ENCODE measurements at regions not wholly inside any gene's neighbourhood (a gene's known extent, or its start where the extent isn't known, plus 50 kb on each side); places are given as distances from the start of the nearest gene placed in this dataset.
A peak's percentile ranks its signal among the peaks of the same experiment; 100 is the strongest.

GRCh38 chr3:132210476-132211346 lies 106.5 kb upstream of the ACP3 start:
- Histone ChIP-seq H3K79me2 (ENCODE audit: insufficient read depth, low read length) (no peaks in the 10 kb centered on the region), H3K36me3 (ENCODE audit: control insufficient read depth in 1 of 2, insufficient read depth in 2 of 2, low read length in 2 of 2) (no peaks in the 10 kb centered on the region), H3K9me3 (ENCODE audit: control insufficient read depth in 1 of 2, insufficient read depth in 1 of 2, low read depth in 1 of 2, low read length in 2 of 2) (no peaks in the 10 kb centered on the region), H3K4me3 (replicated peaks in 1 of 2; ENCODE audit: low read depth in 1 of 2, low read length in 2 of 2) (no peak overlapping the region), H3K9ac (ENCODE audit: low read length) (no peak overlapping the region), H3K27me3 (ENCODE audit: insufficient read depth, low read length) (peaks cover 11% of the 10 kb centered on the region; the same call in 1 of the 2 replicates), H3K9me2 (ENCODE audit: insufficient read depth) (no peaks in the 10 kb centered on the region), H3K4me2 (ENCODE audit: low read length) (no peak overlapping the region), H3K4me1 (ENCODE audit: control insufficient read depth in 1 of 2, insufficient read depth in 2 of 2, low read length in 2 of 2) (no peaks in the 10 kb centered on the region), H2AFZ (ENCODE audit: low read depth, low read length, poor library complexity, severe bottlenecking) (no peak overlapping the region), H3K27ac (ENCODE audit: low read depth, low read length) (no peak overlapping the region), H4K20me1 (ENCODE audit: insufficient read depth) (no peaks in the 10 kb centered on the region)
- BruUV-seq (replicated peaks), result no TSS peak
- RAD21 ChIA-PET (ENCODE audit: low non-redundant PET in 1 of 2, low total read pairs in 2 of 2, uncharacterized antibody in 2 of 2, unreplicated experiment in 2 of 2), result interaction anchor here in 1 of 2 experiments (0.6 kb wide), 1 partner anchor 663 kb away, joined by 6 read pairs; no protein-coding TSS in a partner anchor
- TF ChIP-seq, protein P1, sequence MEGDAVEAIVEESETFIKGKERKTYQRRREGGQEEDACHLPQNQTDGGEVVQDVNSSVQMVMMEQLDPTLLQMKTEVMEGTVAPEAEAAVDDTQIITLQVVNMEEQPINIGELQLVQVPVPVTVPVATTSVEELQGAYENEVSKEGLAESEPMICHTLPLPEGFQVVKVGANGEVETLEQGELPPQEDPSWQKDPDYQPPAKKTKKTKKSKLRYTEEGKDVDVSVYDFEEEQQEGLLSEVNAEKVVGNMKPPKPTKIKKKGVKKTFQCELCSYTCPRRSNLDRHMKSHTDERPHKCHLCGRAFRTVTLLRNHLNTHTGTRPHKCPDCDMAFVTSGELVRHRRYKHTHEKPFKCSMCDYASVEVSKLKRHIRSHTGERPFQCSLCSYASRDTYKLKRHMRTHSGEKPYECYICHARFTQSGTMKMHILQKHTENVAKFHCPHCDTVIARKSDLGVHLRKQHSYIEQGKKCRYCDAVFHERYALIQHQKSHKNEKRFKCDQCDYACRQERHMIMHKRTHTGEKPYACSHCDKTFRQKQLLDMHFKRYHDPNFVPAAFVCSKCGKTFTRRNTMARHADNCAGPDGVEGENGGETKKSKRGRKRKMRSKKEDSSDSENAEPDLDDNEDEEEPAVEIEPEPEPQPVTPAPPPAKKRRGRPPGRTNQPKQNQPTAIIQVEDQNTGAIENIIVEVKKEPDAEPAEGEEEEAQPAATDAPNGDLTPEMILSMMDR (IDR thresholded peaks at IDR 0.05 in 2 of 3, conservative IDR thresholded peaks at IDR 0.05 in 1 of 3; ENCODE audit: borderline replicate concordance in 1 of 3, insufficient read depth in 1 of 3, low read depth in 2 of 3, low read length in 2 of 3), result peak; percentile 60 to 85 (median 85); a peak in 5 of 6 replicates
- peak; percentile 75 for TF ChIP-seq RAD21 (IDR thresholded peaks at IDR 0.05; ENCODE audit: low read depth)
- TF ChIP-seq ZNF274 (IDR thresholded peaks at IDR 0.05; ENCODE audit: low read depth, low read length), result no peak
- CTCF ChIA-PET, result interaction anchor here (0.9 to 2.4 kb wide), 11 partner anchors 10 to 196 kb away, joined by 3 to 19 read pairs (median 5); partner anchors contain the start of gene CPNE4
- intact Hi-C loops (cut with micrococcal nuclease), result loop anchor here (2.0 kb wide), 1 partner anchor 182 kb away; no protein-coding TSS in a partner anchor
- DNase-seq (ENCODE audit: low read depth, low spot score), result peak; percentile 39
- peak; percentile 97 for ATAC-seq
- POLR2A ChIA-PET, result no interaction called here

- H3K36me3 ChIP-seq (ENCODE audit: control insufficient read depth in 1 of 2, insufficient read depth in 2 of 2, low read length in 2 of 2), result no peaks in the 10 kb centered on the region
- H3K79me2 ChIP-seq (ENCODE audit: insufficient read depth, low read length), result no peaks in the 10 kb centered on the region
- RAD21 ChIA-PET (ENCODE audit: low non-redundant PET in 1 of 2, low total read pairs in 2 of 2, uncharacterized antibody in 2 of 2, unreplicated experiment in 2 of 2), result no interaction called here
- H2AFZ ChIP-seq (ENCODE audit: low read depth, low read length, poor library complexity, severe bottlenecking), result no peak overlapping the region
- no peaks in the 10 kb centered on the region for H3K9me3 ChIP-seq (ENCODE audit: control insufficient read depth in 1 of 2, insufficient read depth in 1 of 2, low read depth in 1 of 2, low read length in 2 of 2)
- no peak overlapping the region for H3K27ac ChIP-seq (ENCODE audit: low read depth, low read length)
- H3K9ac ChIP-seq (ENCODE audit: low read length), result no peak overlapping the region
- intact Hi-C loops (cut with micrococcal nuclease), result loop anchor here (2.0 kb wide), 1 partner anchor 183 kb away; no protein-coding TSS in a partner anchor
- no peak overlapping the region for H3K4me2 ChIP-seq (ENCODE audit: low read length)
- no peak overlapping the region for H3K4me3 ChIP-seq (replicated peaks in 1 of 2; ENCODE audit: low read depth in 1 of 2, low read length in 2 of 2)
- POLR2A ChIA-PET, result no interaction called here
- no peaks in the 10 kb centered on the region for H3K4me1 ChIP-seq (ENCODE audit: control insufficient read depth in 1 of 2, insufficient read depth in 2 of 2, low read length in 2 of 2)
- H3K9me2 ChIP-seq (ENCODE audit: insufficient read depth), result no peaks in the 10 kb centered on the region
- no peak for ATAC-seq
- DNase-seq (ENCODE audit: low read depth, low spot score), result no peak
- H4K20me1 ChIP-seq (ENCODE audit: insufficient read depth), result no peaks in the 10 kb centered on the region
- peaks cover 11% of the 10 kb centered on the region; the same call in 1 of the 2 replicates for H3K27me3 ChIP-seq (ENCODE audit: insufficient read depth, low read length)
- no TSS peak for BruUV-seq (replicated peaks)
- no peak for TF ChIP-seq ELF1 (IDR thresholded peaks at IDR 0.05; ENCODE audit: borderline replicate concordance, low read depth)
- TF ChIP-seq POLR2A (IDR thresholded peaks at IDR 0.05; ENCODE audit: borderline replicate concordance, extremely low read depth, insufficient read depth, insufficient read length), result no peak
- TF ChIP-seq EZH2phosphoT487 (IDR thresholded peaks at IDR 0.05; ENCODE audit: borderline replicate concordance), result no peak
- TF ChIP-seq CBX3 (IDR thresholded peaks at IDR 0.05; ENCODE audit: low read depth), result no peak
- CTCF ChIA-PET, result interaction anchor here (1.2 to 2.4 kb wide), 2 partner anchors 131 to 177 kb away, joined by 3 to 7 read pairs; partner anchors contain the start of gene CPNE4
These were observed 105.3 kb upstream of the ACP3 start for GRCh38 chr3:132211896-132212295.

Data from HCT116 (cell line).